NB4 (cell line): ENCODE measurements at regions not wholly inside any gene's neighbourhood (a gene's known extent, or its start where the extent isn't known, plus 50 kb on each side); places are given as distances from the start of the nearest gene placed in this dataset.

ENCODE experiments used
- MAX ChIP-seq: IDR thresholded peaks from 2 replicates; pipeline ENCODE4 v1.6.1; 2011; ENCODE audit warnings: low read depth, low read length
- MYC ChIP-seq: IDR thresholded peaks from 2 replicates; pipeline ENCODE4 v1.6.1; 2011; ENCODE audit warnings: low read depth, low read length
- POLR2A ChIP-seq: IDR thresholded peaks from 2 replicates; pipeline ENCODE4 v1.6.1; 2011; ENCODE audit warnings: mild to moderate bottlenecking; ENCODE audit not compliant: insufficient read length; ENCODE audit errors: extremely low read depth
- TF ChIP-seq, protein P1 (sequence below): IDR thresholded peaks from one replicate; pipeline ENCODE4 v1.5.1; 2012; ENCODE audit warnings: low read depth, low read length

GRCh38 chr4:14347526-14347925 is 654.8 kb upstream of the CPEB2 start:
- TF ChIP-seq, protein P1, sequence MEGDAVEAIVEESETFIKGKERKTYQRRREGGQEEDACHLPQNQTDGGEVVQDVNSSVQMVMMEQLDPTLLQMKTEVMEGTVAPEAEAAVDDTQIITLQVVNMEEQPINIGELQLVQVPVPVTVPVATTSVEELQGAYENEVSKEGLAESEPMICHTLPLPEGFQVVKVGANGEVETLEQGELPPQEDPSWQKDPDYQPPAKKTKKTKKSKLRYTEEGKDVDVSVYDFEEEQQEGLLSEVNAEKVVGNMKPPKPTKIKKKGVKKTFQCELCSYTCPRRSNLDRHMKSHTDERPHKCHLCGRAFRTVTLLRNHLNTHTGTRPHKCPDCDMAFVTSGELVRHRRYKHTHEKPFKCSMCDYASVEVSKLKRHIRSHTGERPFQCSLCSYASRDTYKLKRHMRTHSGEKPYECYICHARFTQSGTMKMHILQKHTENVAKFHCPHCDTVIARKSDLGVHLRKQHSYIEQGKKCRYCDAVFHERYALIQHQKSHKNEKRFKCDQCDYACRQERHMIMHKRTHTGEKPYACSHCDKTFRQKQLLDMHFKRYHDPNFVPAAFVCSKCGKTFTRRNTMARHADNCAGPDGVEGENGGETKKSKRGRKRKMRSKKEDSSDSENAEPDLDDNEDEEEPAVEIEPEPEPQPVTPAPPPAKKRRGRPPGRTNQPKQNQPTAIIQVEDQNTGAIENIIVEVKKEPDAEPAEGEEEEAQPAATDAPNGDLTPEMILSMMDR = no peak
- TF ChIP-seq MAX (no peak), POLR2A (no peak), MYC (no peak)
